GM18517 (cell line): ENCODE measurements at regions not wholly inside any gene's neighbourhood (a gene's known extent, or its start where the extent isn't known, plus 50 kb on each side); places are given as distances from the start of the nearest gene placed in this dataset.
"Not testable (repeated sequence)": the region's sequence is repeated elsewhere in the genome, so short reads cannot be mapped to it uniquely, and the experiment has no call there.

Source experiments
- ATAC-seq: cut with Tn5 transposase; IDR thresholded peaks from one replicate; pipeline ENCODE4 v1.9.1; 2021; ENCODE audit warnings: mild to moderate bottlenecking, moderate library complexity; ENCODE audit not compliant: unreplicated experiment

GRCh38 chr3:63094642-63095408 lies 183.3 kb upstream of the SYNPR start:
- no peak for ATAC-seq

GRCh38 chr3:63096248-63097058 lies 181.7 kb upstream of the SYNPR start:
- ATAC-seq, result no peak

DNA sequence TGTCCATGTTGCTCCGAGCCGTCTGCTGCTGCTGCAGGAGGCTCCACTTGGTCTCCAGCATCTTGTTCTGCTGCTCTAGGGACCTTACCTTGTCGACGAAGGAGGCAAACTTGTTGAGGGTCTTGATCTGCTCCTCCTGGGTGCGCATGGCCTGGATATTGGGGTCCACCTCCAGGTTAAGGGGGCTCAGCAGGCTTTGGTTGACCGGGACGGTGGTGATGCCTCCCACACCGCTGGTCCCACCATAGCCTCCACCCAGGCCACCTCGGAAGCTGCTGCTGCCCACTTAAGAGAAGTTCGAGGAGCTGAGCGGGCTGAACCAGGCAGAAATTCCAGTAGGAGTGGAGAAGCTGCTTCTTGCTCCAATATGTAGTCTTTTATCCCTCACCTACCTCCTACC lies 180.7 kb upstream of the SYNPR start:
- ATAC-seq, result no peak

- no peak for ATAC-seq
These were observed 161.2 kb upstream of the SYNPR start for GRCh38 chr3:63116922-63117321.

- ATAC-seq, result no peak
These were observed 154.0 kb upstream of the SYNPR start for GRCh38 chr3:63124090-63124489.

- ATAC-seq, result no peak
These were observed 151.6 kb upstream of the SYNPR start for GRCh38 chr3:63126530-63126929.

DNA sequence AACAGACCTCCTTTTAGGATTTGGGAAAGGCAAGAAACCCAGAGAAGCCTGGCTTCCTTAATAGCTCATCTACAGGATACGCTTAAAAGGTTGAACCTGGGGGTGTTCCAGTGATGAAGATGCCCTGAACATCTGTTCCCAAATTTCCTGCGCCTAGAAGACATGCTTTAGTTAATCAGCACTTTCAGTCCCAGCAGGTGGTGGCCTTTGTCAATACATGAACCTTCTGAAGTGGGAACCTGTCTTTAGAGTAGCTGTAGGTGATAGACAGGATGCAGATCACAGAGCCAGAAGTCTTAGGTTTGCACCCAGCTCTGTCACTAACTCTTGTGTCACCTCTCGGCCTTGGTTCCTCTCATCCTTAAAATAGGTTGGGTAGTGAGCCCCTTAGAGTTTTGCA lies 149.7 kb upstream of the SYNPR start:
- ATAC-seq, result no peak

DNA sequence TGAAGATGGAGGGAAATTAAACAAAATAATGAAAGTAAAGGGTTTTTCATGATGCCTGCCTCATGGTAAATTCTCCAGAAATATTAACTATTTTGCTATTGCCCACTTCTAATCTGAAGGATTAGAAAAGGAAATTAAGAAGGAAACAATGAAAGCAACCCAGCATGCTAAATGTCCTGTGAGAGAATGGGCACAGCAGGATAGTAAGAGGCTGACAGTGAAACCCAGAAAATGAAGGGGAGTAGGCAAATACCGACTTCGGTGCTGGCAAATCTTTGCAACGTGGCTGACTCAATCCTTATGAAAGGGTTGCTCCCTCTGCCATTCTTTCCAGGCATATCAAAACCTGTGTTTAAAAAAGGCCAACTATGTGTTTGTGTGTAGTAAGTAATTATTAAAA lies 147.5 kb upstream of the SYNPR start:
- ATAC-seq, result no peak

- no peak for ATAC-seq
These were observed 145.5 kb upstream of the SYNPR start for GRCh38 chr3:63132461-63133250.

GRCh38 chr3:63135367-63135766 lies 142.7 kb upstream of the SYNPR start:
- ATAC-seq, result no peak

DNA sequence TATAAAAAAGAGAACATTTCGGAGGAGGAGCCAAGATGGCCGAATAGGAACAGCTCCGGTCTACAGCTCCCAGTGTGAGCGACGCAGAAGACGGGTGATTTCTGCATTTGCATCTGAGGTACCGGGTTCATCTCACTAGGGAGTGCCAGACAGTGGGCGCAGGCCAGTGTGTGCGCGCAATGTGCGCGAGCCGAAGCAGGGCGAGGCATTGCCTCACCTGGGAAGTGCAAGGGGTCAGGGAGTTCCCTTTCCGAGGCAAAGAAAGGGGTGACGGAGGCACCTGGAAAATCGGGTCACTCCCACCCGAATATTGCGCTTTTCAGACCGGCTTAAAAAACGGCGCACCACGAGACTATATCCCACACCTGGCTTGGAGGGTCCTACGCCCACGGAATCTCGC lies 141.9 kb upstream of the SYNPR start:
- ATAC-seq, result not testable (repeated sequence)

- no peak for ATAC-seq
These were observed 135.4 kb upstream of the SYNPR start for GRCh38 chr3:63142681-63143080.

DNA sequence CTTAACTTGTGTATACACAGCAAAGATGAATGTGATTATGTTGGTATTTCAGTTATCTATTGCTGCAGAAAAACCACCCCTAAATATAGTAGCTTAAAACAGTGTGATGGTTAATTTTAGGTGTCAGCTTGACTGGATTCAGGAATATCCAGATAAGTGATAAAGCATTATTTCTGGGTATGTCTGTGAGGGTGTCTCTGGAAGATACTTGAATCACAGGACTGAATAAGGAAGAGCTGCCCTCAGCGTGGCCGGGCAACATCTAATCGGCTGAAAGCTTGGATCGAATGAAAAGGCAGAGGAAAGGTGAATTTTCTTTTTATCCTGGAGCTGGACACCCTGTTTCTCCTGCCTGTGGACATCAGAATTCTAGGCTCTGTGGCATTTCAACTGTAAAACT lies 132.0 kb upstream of the SYNPR start:
- ATAC-seq, result no peak

- no peak for ATAC-seq
These were observed 127.2 kb upstream of the SYNPR start for GRCh38 chr3:63150880-63151279.

- ATAC-seq, result no peak
These were observed 126.2 kb upstream of the SYNPR start for GRCh38 chr3:63151897-63152296.

- no peak for ATAC-seq
These were observed 118.3 kb upstream of the SYNPR start for GRCh38 chr3:63159764-63160163.

GRCh38 chr3:63167113-63167512 lies 111.0 kb upstream of the SYNPR start:
- no peak for ATAC-seq

- no peak for ATAC-seq
These were observed 109.9 kb upstream of the SYNPR start for GRCh38 chr3:63168179-63168578.

DNA sequence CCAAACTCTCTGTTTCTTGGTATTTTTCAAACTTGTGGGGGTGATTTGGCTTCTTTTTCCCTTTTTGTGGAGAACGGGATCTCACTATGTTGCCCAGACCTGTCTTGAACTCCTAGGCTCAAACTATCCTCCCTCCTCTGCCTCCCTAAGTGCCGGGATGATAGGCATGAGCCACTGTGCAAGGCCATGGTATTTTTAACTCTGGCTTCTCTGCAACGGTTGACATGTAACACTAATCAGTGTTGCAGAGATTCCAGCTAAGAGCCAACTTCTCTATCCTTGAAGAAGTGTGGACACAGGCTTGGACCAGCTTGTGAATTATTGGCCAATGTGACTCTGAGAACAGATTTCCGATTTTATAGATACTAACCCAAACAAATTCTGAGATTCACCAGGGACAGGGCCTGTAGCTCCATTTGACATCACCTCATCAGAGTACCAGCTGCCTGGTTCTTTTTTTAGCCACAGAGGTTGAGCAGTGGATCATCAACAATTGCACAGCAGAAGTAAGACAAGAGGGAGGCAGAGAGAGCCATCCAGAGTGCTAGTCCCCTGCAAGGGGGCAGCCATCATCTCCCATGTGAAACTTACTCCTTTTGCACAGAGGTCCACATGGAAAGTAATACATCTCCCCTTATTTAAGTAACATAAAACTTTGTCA lies 98.1 kb upstream of the SYNPR start:
- no peak for ATAC-seq

DNA sequence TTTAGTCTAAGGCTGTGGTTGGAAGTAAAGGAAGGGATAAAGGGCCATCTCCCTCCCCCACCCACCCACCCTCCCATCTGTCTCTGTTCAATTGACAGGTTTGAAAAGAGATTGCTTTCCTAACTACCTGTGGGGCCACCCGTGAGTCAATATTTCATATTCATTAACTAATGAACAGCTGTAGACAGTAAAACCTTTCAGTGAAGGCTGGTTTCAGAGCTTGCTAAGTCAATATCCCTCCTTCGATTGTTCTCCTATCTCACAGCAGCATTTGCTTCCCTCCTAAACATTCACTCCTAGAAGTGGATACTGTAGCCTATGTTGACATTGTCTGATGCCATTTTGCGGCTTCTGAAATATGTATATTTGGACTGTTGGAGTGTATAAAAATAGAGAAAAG lies 85.9 kb upstream of the SYNPR start:
- ATAC-seq, result no peak

DNA sequence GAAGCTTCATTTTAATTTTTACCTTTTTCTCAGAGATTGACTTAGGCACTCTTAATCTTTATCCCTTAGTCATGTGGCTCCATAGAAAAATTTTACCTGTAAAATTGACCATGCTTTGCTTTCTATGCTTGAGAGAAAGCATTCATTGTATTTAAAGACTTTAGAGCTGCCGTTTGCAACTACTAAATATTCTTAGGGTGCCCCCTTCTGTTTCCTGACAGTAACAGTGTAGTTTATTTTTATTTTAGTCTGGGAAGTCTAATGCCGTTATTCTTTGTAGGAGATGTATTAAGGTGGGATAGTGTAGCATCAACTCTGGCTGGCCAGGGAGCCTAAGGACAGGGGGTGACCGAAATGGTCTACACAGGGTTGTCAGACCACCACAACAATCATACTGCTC lies 84.5 kb upstream of the SYNPR start:
- no peak for ATAC-seq
